Activated CD4-positive, alpha-beta memory T cell treated with anti-CD3 and anti-CD28 coated beads, Interleukin-2, amount 10 ng/mL, durations not matched to agents 7 days and 5 days (primary cell): ENCODE measurements at regions not wholly inside any gene's neighbourhood (a gene's known extent, or its start where the extent isn't known, plus 50 kb on each side); places are given as distances from the start of the nearest gene placed in this dataset.
"Not testable (repeated sequence)": the region's sequence is repeated elsewhere in the genome, so short reads cannot be mapped to it uniquely, and the experiment has no call there.

Source experiments
- CTCF ChIA-PET: fragments of 350-600 bp; sonication (Branson Sonifier 250); formaldehyde crosslinking; loops from one replicate; lab custom pipeline; 2021; ENCODE audit warnings: antibody characterized with exemption, inconsistent platforms; lab: Charles Lee
- POLR2A ChIA-PET: fragments of 350-600 bp; sonication (Branson Sonifier 250); formaldehyde crosslinking; loops from one replicate; lab custom pipeline; 2021; ENCODE audit warnings: antibody characterized with exemption; lab: Charles Lee
- DNase-seq: peaks from one replicate; pipeline ENCODE4 v3.0.0-alpha.2; 2020
- H3K27ac Mint-ChIP-seq: one replicate; pipeline ENCODE4 v1.8.0; 2021; ENCODE audit warnings: mild to moderate bottlenecking, mixed read lengths
- H3K27me3 Mint-ChIP-seq: one replicate; pipeline ENCODE4 v1.8.0; 2021; ENCODE audit warnings: mixed read lengths
- H3K36me3 Mint-ChIP-seq: one replicate; pipeline ENCODE4 v1.8.0; 2021; ENCODE audit warnings: low read depth, mixed read lengths
- H3K4me1 Mint-ChIP-seq: one replicate; pipeline ENCODE4 v1.8.0; 2021; ENCODE audit warnings: mixed read lengths
- H3K4me3 Mint-ChIP-seq: one replicate; pipeline ENCODE4 v1.8.0; 2021; ENCODE audit warnings: mild to moderate bottlenecking, mixed read lengths
- H3K9me3 Mint-ChIP-seq: one replicate; pipeline ENCODE4 v1.8.0; 2021; ENCODE audit warnings: mixed read lengths

- Mint-ChIP-seq H3K27ac (no peak overlapping the region), H3K36me3 (no peaks in the 10 kb centered on the region), H3K4me1 (no peaks in the 10 kb centered on the region), H3K27me3 (no peaks in the 10 kb centered on the region), H3K9me3 (peaks cover 15% of the 10 kb centered on the region), H3K4me3 (no peak overlapping the region)
- POLR2A ChIA-PET = no interaction called here
- no peak for DNase-seq
- CTCF ChIA-PET = no interaction called here
Observed at GRCh38 chr2:185526161-185526560, 212.4 kb upstream of the FSIP2 start.

GRCh38 chr2:185531721-185532120 is 206.9 kb upstream of the FSIP2 start:
- CTCF ChIA-PET = no interaction called here
- no peak overlapping the region for H3K27ac Mint-ChIP-seq
- DNase-seq = no peak
- no peaks in the 10 kb centered on the region for H3K27me3 Mint-ChIP-seq
- no peaks in the 10 kb centered on the region for H3K36me3 Mint-ChIP-seq
- no peaks in the 10 kb centered on the region for H3K4me1 Mint-ChIP-seq
- H3K4me3 Mint-ChIP-seq = no peak overlapping the region
- peaks cover 7% of the 10 kb centered on the region for H3K9me3 Mint-ChIP-seq
- POLR2A ChIA-PET = no interaction called here

- H3K4me1 Mint-ChIP-seq = no peaks in the 10 kb centered on the region
- H3K9me3 Mint-ChIP-seq = peaks cover 2% of the 10 kb centered on the region
- H3K27ac Mint-ChIP-seq = no peak overlapping the region
- H3K36me3 Mint-ChIP-seq = no peaks in the 10 kb centered on the region
- ChIA-PET POLR2A (no interaction called here), CTCF (no interaction called here)
- DNase-seq = no peak
- H3K27me3 Mint-ChIP-seq = no peaks in the 10 kb centered on the region
- H3K4me3 Mint-ChIP-seq = no peak overlapping the region
Observed at GRCh38 chr2:185537689-185538088, 200.9 kb upstream of the FSIP2 start.

- H3K27ac Mint-ChIP-seq = no peak overlapping the region
- DNase-seq = no peak
- CTCF ChIA-PET = interaction anchor here (0.7 kb wide), 1 partner anchor 16 kb away, joined by 5 read pairs; no protein-coding TSS in a partner anchor
- POLR2A ChIA-PET = no interaction called here
- no peak overlapping the region for H3K4me3 Mint-ChIP-seq
- no peaks in the 10 kb centered on the region for H3K4me1 Mint-ChIP-seq
- no peaks in the 10 kb centered on the region for H3K27me3 Mint-ChIP-seq
- no peaks in the 10 kb centered on the region for H3K36me3 Mint-ChIP-seq
- H3K9me3 Mint-ChIP-seq = peaks cover 5% of the 10 kb centered on the region
Observed at GRCh38 chr2:185567196-185567595, 171.4 kb upstream of the FSIP2 start.

DNA sequence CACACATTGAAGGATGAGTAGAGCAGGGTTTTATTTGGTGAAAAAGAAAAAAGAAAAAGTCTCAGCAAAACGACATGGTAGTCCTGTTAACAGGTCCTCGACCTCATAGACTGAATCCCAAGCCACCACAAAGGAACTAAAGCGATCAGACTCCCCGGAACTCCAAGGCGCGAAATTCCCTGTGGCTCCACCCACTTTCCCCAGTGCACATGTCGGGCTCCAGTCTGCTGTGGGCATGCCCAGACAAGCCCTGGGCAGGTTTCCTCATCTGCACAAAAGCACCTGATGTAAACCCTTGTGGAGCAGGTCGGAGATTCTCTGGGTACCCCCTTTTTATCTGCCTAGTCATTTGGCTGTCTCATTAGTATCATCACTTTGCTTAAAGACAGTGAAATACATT is 170.7 kb upstream of the FSIP2 start:
- ChIA-PET POLR2A (no interaction called here), CTCF (no interaction called here)
- H3K4me1 Mint-ChIP-seq = no peaks in the 10 kb centered on the region
- H3K27me3 Mint-ChIP-seq = no peaks in the 10 kb centered on the region
- no peak for DNase-seq
- no peak overlapping the region for H3K4me3 Mint-ChIP-seq
- no peaks in the 10 kb centered on the region for H3K36me3 Mint-ChIP-seq
- H3K27ac Mint-ChIP-seq = no peak overlapping the region
- H3K9me3 Mint-ChIP-seq = peaks cover 3% of the 10 kb centered on the region

- Mint-ChIP-seq H3K4me3 (no peak overlapping the region), H3K4me1 (no peaks in the 10 kb centered on the region), H3K27me3 (no peaks in the 10 kb centered on the region), H3K9me3 (no peaks in the 10 kb centered on the region), H3K27ac (no peak overlapping the region), H3K36me3 (no peaks in the 10 kb centered on the region)
- ChIA-PET POLR2A (no interaction called here), CTCF (no interaction called here)
- DNase-seq = no peak
Observed at GRCh38 chr2:185578322-185578721, 160.3 kb upstream of the FSIP2 start.

GRCh38 chr2:185583058-185583816 is 155.4 kb upstream of the FSIP2 start:
- CTCF ChIA-PET = no interaction called here
- Mint-ChIP-seq H3K4me1 (no peaks in the 10 kb centered on the region), H3K27ac (no peak overlapping the region), H3K9me3 (peaks cover 13% of the 10 kb centered on the region), H3K4me3 (no peak overlapping the region), H3K27me3 (no peaks in the 10 kb centered on the region), H3K36me3 (no peaks in the 10 kb centered on the region)
- DNase-seq = no peak
- POLR2A ChIA-PET = no interaction called here

GRCh38 chr2:185585165-185585564 is 153.4 kb upstream of the FSIP2 start:
- CTCF ChIA-PET, H3K4me1 Mint-ChIP-seq, H3K27ac Mint-ChIP-seq, H3K4me3 Mint-ChIP-seq, DNase-seq, H3K27me3 Mint-ChIP-seq, H3K36me3 Mint-ChIP-seq, POLR2A ChIA-PET: not testable (repeated sequence)
- H3K9me3 Mint-ChIP-seq = peaks cover 15% of the 10 kb centered on the region

DNA sequence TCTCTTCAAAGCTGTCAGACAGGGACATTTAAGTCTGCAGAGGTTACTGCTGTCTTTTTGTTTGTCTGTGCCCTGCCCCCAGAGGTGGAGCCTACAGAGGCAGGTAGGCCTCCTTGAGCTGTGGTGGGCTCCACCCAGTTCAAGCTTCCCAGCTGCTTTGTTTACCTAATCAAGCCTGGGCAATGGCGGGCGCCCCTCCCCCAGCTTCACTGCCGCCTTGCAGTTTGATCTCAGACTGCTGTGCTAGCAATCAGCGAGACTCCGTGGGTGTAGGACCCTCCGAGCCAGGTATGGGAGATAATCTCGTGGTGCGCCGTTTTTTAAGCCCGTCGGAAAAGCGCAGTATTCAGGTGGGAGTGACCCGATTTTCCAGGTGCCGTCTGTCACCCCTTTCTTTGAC is 147.3 kb upstream of the FSIP2 start:
- H3K27ac Mint-ChIP-seq, CTCF ChIA-PET, H3K27me3 Mint-ChIP-seq, H3K4me3 Mint-ChIP-seq, H3K4me1 Mint-ChIP-seq, H3K36me3 Mint-ChIP-seq, DNase-seq, POLR2A ChIA-PET: not testable (repeated sequence)
- H3K9me3 Mint-ChIP-seq = peaks cover 14% of the 10 kb centered on the region

GRCh38 chr2:185607945-185608344 is 130.7 kb upstream of the FSIP2 start:
- POLR2A ChIA-PET = no interaction called here
- CTCF ChIA-PET = no interaction called here

GRCh38 chr2:185608799-185609198 is 129.8 kb upstream of the FSIP2 start:
- Mint-ChIP-seq H3K4me3 (no peak overlapping the region), H3K27me3 (no peaks in the 10 kb centered on the region)
- POLR2A ChIA-PET = no interaction called here

More at GRCh38 chr2:185607945-185608344, 130.7 kb upstream of the FSIP2 start:
- Mint-ChIP-seq H3K27ac (no peak overlapping the region), H3K27me3 (no peaks in the 10 kb centered on the region), H3K9me3 (no peaks in the 10 kb centered on the region), H3K4me3 (no peak overlapping the region), H3K36me3 (no peaks in the 10 kb centered on the region), H3K4me1 (no peaks in the 10 kb centered on the region)
- DNase-seq = no peak

GRCh38 chr2:185610301-185610700 is 128.3 kb upstream of the FSIP2 start:
- no peak overlapping the region for H3K27ac Mint-ChIP-seq
- H3K27me3 Mint-ChIP-seq = no peaks in the 10 kb centered on the region
- no peaks in the 10 kb centered on the region for H3K36me3 Mint-ChIP-seq
- H3K4me3 Mint-ChIP-seq = no peak overlapping the region
- no peaks in the 10 kb centered on the region for H3K9me3 Mint-ChIP-seq
- no peaks in the 10 kb centered on the region for H3K4me1 Mint-ChIP-seq
- CTCF ChIA-PET = no interaction called here
- DNase-seq = no peak
- POLR2A ChIA-PET = no interaction called here

More at GRCh38 chr2:185608799-185609198, 129.8 kb upstream of the FSIP2 start:
- Mint-ChIP-seq H3K36me3 (no peaks in the 10 kb centered on the region), H3K27ac (no peak overlapping the region), H3K9me3 (no peaks in the 10 kb centered on the region), H3K4me1 (no peaks in the 10 kb centered on the region)
- CTCF ChIA-PET = no interaction called here
- DNase-seq = no peak

GRCh38 chr2:185618625-185619024 is 120.0 kb upstream of the FSIP2 start:
- Mint-ChIP-seq H3K4me1 (no peaks in the 10 kb centered on the region), H3K4me3 (no peak overlapping the region), H3K9me3 (peaks cover 11% of the 10 kb centered on the region), H3K27ac (no peak overlapping the region), H3K27me3 (no peaks in the 10 kb centered on the region), H3K36me3 (no peaks in the 10 kb centered on the region)
- ChIA-PET POLR2A (no interaction called here), CTCF (no interaction called here)
- no peak for DNase-seq

DNA sequence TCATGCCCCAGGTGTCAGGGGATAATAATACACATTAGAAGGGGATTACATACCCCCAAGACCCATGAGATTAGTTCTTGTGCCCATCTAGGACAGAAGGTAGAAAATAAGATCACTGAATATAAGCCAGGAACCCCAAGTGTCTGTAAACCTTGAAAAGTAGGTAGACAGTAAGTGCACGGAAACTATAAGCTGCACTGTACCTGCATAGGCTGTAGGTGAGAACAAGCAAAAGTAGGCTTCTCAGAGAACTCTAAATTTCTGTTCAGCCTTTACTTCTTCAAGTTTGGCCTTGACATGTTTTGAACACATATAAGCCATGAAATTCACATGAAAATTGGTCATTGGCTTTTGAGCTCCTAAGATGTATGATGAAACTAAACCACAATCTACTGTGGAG is 113.0 kb upstream of the FSIP2 start:
- no peaks in the 10 kb centered on the region for H3K36me3 Mint-ChIP-seq
- POLR2A ChIA-PET = no interaction called here
- no peak overlapping the region for H3K27ac Mint-ChIP-seq
- no peak overlapping the region for H3K4me3 Mint-ChIP-seq
- no peaks in the 10 kb centered on the region for H3K27me3 Mint-ChIP-seq
- no peak for DNase-seq
- no peaks in the 10 kb centered on the region for H3K9me3 Mint-ChIP-seq
- H3K4me1 Mint-ChIP-seq = no peaks in the 10 kb centered on the region
- CTCF ChIA-PET = no interaction called here
